Lung (tissue), 11 donors: ENCODE measurements at regions not wholly inside any gene's neighbourhood (a gene's known extent, or its start where the extent isn't known, plus 50 kb on each side); places are given as distances from the start of the nearest gene placed in this dataset.

ENCODE experiments used
- ATAC-seq: fragments of 200-7000 bp; cut with Tn5 transposase; one replicate; pipeline ENCODE4 v1.9.1; 2020; ENCODE audit warnings: moderate number of reproducible peaks; ENCODE audit not compliant: insufficient read depth, low FRiP score
- DNase-seq, 3 donors: peaks; one replicate each; pipeline ENCODE4 v3.0.0-alpha.2; 2013 to 2017
- H3K27ac ChIP-seq, 2 donors: one replicate each; pipeline ENCODE4 v1.5.1; 2013; ENCODE audit warnings: mild to moderate bottlenecking in 2 of 2, moderate library complexity in 2 of 2, control low read depth in 1 of 2, inconsistent platforms in 1 of 2, low read depth in 1 of 2, low read length in 1 of 2
- H3K27me3 ChIP-seq, 3 donors: one replicate each; pipeline ENCODE4 v1.5.1; 2013; ENCODE audit warnings: low read length in 2 of 3; ENCODE audit not compliant: control insufficient read depth in 3 of 3, insufficient read depth in 3 of 3
- H3K36me3 ChIP-seq, 4 donors: one replicate each; pipeline ENCODE4 v1.5.1; 2013; ENCODE audit warnings: low read length in 4 of 4, mild to moderate bottlenecking in 1 of 4, moderate library complexity in 1 of 4; ENCODE audit not compliant: control insufficient read depth in 4 of 4, insufficient read depth in 4 of 4
- H3K4me1 ChIP-seq, 5 donors: one replicate each; pipeline ENCODE4 v1.5.1; 2013; ENCODE audit warnings: low read length in 5 of 5, mild to moderate bottlenecking in 2 of 5, moderate library complexity in 1 of 5; ENCODE audit not compliant: control insufficient read depth in 5 of 5, insufficient read depth in 5 of 5
- H3K4me3 ChIP-seq: one replicate; pipeline ENCODE4 v1.5.1; 2013; ENCODE audit warnings: mild to moderate bottlenecking, control low read depth, moderate library complexity
- H3K9ac ChIP-seq, 2 donors: one replicate each; pipeline ENCODE4 v1.5.1; 2013; ENCODE audit warnings: low read length in 2 of 2, control low read depth in 1 of 2; ENCODE audit not compliant: insufficient read depth in 1 of 2
- H3K9me3 ChIP-seq, 4 donors: one replicate each; pipeline ENCODE4 v1.5.1; 2013; ENCODE audit warnings: low read length in 3 of 4, mild to moderate bottlenecking in 1 of 4, moderate library complexity in 1 of 4; ENCODE audit not compliant: control insufficient read depth in 4 of 4, insufficient read depth in 3 of 4
- CTCF ChIP-seq: IDR thresholded peaks from 2 replicates; pipeline ENCODE4 v1.5.1; 2012; ENCODE audit warnings: mild to moderate bottlenecking; ENCODE audit errors: control extremely low read depth, extremely low read depth
- WGBS, 2 donors: extraction: QIAGEN DNeasy Blood & Tissue Kit; methylation state at CpG; one replicate each; pipeline ENCODE4 v1.1.7; 2013; 5-methylcytosine and 5-hydroxymethylcytosine counted together
- donor health status: control.
- donor health status: control.
- donor health status: Bipolar disorder and iron deficiency.
- donor health status: healthy.
- donor health status: DM: yes; HTN: yes; CAD: no.

DNA sequence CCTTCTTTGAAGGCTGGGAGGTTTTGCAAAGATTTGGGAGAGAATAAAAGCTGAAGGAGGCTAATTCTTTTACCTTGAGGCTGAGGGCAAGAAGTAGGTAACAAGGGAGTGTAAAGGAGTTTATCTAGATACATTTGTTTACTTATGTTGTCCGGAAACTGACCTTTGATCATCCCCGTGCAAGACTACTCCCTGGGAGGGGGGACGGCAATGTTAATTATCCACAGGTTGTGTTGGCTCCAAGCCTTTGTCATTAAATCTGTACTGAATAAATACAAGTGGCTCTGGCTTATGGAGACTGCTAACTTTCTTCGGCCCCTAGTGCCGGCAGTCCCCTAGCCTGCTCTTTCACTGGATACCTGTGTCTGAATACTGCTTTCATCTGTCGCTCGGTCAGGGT is 1250.6 kb upstream of the LRRTM3 start:
- Histone ChIP-seq H3K27me3 (no peaks in the 10 kb centered on the region), H3K4me1 (no peaks in the 10 kb centered on the region), H3K36me3 (peaks cover 0 to 6% (median 0%) of the 10 kb centered on the region in 4 donors), H3K9ac (no peak overlapping the region), H3K27ac (no peak overlapping the region), H3K9me3 (no peaks in the 10 kb centered on the region), H3K4me3 (no peak overlapping the region)
- no peak for TF ChIP-seq CTCF
- ATAC-seq (no peak), DNase-seq (no peak)
- WGBS, 2 donors = 87 to 93% methylated on average over 7 of the region's 7 CpGs

GRCh38 chr10:65684896-65685295 is 1240.9 kb upstream of the LRRTM3 start:
- ATAC-seq = no peak
- Histone ChIP-seq H3K9ac (no peak overlapping the region), H3K4me3 (no peak overlapping the region), H3K9me3 (no peaks in the 10 kb centered on the region), H3K4me1 (no peaks in the 10 kb centered on the region), H3K36me3 (no peaks in the 10 kb centered on the region), H3K27me3 (no peaks in the 10 kb centered on the region), H3K27ac (no peak overlapping the region)
- no peak for TF ChIP-seq CTCF
- DNase-seq = no peak
- 94 to 96% methylated on average over 2 of the region's 2 CpGs for WGBS, 2 donors

DNA sequence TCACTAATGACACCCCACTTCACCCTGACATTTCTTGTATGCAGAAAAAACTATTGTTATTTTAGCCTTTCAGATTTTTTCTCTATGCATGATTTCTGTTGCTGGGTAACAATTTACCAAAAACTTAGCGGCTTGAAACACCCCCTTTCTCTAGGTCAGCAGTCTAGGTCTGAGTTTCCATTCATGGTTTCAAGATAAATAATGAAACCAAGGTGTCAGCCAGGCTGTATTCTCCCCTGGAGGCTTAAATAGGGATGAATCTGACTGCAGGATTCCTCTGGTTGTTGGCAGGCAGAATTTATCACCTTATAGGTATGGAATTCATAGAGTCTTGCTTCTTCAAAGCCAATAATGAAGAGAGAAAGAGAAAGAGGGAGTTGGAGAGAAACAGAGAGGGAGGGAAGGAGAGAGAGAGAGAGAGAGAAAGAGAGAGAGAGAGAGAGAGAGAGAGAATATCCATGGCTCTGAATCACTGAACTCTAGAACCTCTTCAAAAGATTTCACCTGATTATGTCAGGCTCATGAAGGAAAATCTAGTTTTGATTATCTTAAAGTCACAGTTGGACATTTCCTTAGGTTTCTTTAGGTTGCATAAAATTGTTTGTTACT is 1224.6 kb upstream of the LRRTM3 start:
- ATAC-seq = no peak
- Histone ChIP-seq H3K27me3 (no peaks in the 10 kb centered on the region), H3K36me3 (no peaks in the 10 kb centered on the region), H3K4me3 (no peak overlapping the region), H3K9ac (no peak overlapping the region), H3K4me1 (no peaks in the 10 kb centered on the region), H3K27ac (no peak overlapping the region), H3K9me3 (no peaks in the 10 kb centered on the region)
- 89 to 93% methylated on average over 1 of the region's 1 CpG for WGBS, 2 donors
- no peak for DNase-seq
- no peak for TF ChIP-seq CTCF

DNA sequence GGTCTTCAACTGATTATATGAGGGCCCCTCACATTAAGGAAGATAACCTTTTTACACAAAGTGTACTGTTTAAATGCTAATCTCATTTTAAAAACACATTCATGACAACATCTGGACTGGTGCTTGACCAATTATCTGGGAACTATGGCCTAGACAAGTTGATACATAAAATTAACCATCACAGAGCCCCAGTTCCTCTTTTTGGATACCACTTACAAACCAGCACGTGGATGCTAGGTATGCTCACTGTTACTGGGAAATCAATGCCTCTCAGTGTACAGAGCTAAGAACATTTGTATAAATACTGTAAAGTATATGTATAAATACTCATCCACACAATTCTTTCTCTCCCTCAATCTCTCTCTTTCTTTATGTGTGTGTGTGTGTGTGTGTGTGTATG is 1217.8 kb upstream of the LRRTM3 start:
- H3K27ac ChIP-seq = no peak overlapping the region
- H3K27me3 ChIP-seq = no peaks in the 10 kb centered on the region
- no peaks in the 10 kb centered on the region for H3K4me1 ChIP-seq
- no peaks in the 10 kb centered on the region for H3K36me3 ChIP-seq
- H3K9ac ChIP-seq = no peak overlapping the region
- WGBS, 2 donors = 0 to 23% methylated on average over 1 of the region's 1 CpG
- H3K4me3 ChIP-seq = no peak overlapping the region
- no peak for TF ChIP-seq CTCF
- DNase-seq (no peak), ATAC-seq (no peak)
- H3K9me3 ChIP-seq = no peaks in the 10 kb centered on the region
